ENCODE measurements at regions not wholly inside any gene's neighbourhood (a gene's known extent, or its start where the extent isn't known, plus 50 kb on each side); places are given as distances from the start of the nearest gene placed in this dataset.

- Histone ChIP-seq H2AFZ (ENCODE audit: low read depth, low read length, severe bottlenecking) (no peak overlapping the region), H4K20me1 (ENCODE audit: low read depth, low read length) (no peaks in the 10 kb centered on the region), H3F3A (ENCODE audit: insufficient read depth) (no peaks in the 10 kb centered on the region), H3K27ac (ENCODE audit: low read depth, low read length) (no peak overlapping the region), H3K4me2 (ENCODE audit: low read depth, low read length, poor library complexity, severe bottlenecking) (no peak overlapping the region), H3K79me2 (ENCODE audit: insufficient read depth, low read length) (no peaks in the 10 kb centered on the region), H3K9me2 (replicated peaks; ENCODE audit: insufficient read depth, low read length) (no peaks in the 10 kb centered on the region), H3K9ac (ENCODE audit: low read length) (no peak overlapping the region), H3K27me3 (ENCODE audit: low read length) (0 out of 2 replicates have a peak, but pooled peaks cover 3% of the 10 kb centered on the region), H3K9me3 (ENCODE audit: insufficient read depth, low read length) (no peaks in the 10 kb centered on the region), H3K36me3 (ENCODE audit: low read length) (no peaks in the 10 kb centered on the region), H3K4me3 (ENCODE audit: insufficient read depth, low read length, poor library complexity, severe bottlenecking) (no peak overlapping the region)
- TF ChIP-seq EZH2phosphoT487 (conservative IDR thresholded peaks at IDR 0.05; ENCODE audit: low read length) (no peak), CTCF (IDR thresholded peaks at IDR 0.05; ENCODE audit: insufficient read depth, low read length, poor library complexity, severe bottlenecking) (no peak)
These were observed 148.9 kb downstream of the BRD1 start for GRCh38 chr22:49678842-49679170.

DNA sequence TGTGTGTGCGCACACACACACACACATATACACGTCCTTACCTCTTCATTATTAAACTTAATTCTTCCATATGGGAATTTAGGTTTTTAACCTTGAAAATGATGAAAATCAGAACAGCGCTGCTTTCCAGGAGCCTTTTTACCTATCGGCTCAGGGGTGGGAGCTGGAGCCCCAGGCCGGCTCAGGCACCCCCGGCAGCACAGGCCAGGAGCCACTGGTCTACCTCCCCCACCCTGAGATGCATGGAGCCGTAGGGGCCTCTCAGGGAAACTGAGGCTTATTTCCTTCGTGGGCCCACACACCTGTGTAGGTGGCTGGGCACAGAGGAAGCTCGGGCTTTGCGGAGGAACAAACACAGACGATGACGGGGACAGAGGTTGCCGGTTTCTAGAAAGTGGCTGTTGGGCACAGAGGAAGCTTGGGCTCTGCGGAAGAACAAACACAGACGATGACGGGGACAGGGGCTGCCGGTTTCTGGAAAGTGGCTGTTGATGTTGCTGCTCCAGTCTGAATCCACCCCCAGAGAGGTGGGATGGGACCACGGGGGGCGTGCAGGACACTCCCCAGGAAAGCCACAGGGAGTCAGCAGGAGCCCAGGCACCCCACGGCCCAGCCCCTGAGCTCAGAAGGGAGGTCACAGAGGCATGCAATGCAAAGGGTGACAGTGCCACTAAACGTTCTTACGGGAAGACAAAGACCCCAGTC, 149.4 kb downstream of the BRD1 start:
- Histone ChIP-seq H2AFZ (ENCODE audit: low read depth, low read length, severe bottlenecking) (no peak overlapping the region), H3K27me3 (ENCODE audit: low read length) (0 out of 2 replicates have a peak, but pooled peaks cover 3% of the 10 kb centered on the region), H3F3A (ENCODE audit: insufficient read depth) (no peaks in the 10 kb centered on the region), H3K27ac (ENCODE audit: low read depth, low read length) (no peak overlapping the region), H3K79me2 (ENCODE audit: insufficient read depth, low read length) (no peaks in the 10 kb centered on the region), H3K4me3 (ENCODE audit: insufficient read depth, low read length, poor library complexity, severe bottlenecking) (no peak overlapping the region), H3K36me3 (ENCODE audit: low read length) (no peaks in the 10 kb centered on the region), H3K4me2 (ENCODE audit: low read depth, low read length, poor library complexity, severe bottlenecking) (no peak overlapping the region), H3K9me2 (replicated peaks; ENCODE audit: insufficient read depth, low read length) (no peaks in the 10 kb centered on the region), H4K20me1 (ENCODE audit: low read depth, low read length) (no peaks in the 10 kb centered on the region), H3K9ac (ENCODE audit: low read length) (no peak overlapping the region), H3K9me3 (ENCODE audit: insufficient read depth, low read length) (no peaks in the 10 kb centered on the region)
- no peak for TF ChIP-seq CTCF (IDR thresholded peaks at IDR 0.05; ENCODE audit: insufficient read depth, low read length, poor library complexity, severe bottlenecking)
- TF ChIP-seq EZH2phosphoT487 (conservative IDR thresholded peaks at IDR 0.05; ENCODE audit: low read length) = no peak

- Histone ChIP-seq H3K4me2 (ENCODE audit: low read depth, low read length, poor library complexity, severe bottlenecking) (no peak overlapping the region), H3K79me2 (ENCODE audit: insufficient read depth, low read length) (no peaks in the 10 kb centered on the region), H3K9me3 (ENCODE audit: insufficient read depth, low read length) (no peaks in the 10 kb centered on the region), H3K27ac (ENCODE audit: low read depth, low read length) (no peak overlapping the region), H3K36me3 (ENCODE audit: low read length) (no peaks in the 10 kb centered on the region), H2AFZ (ENCODE audit: low read depth, low read length, severe bottlenecking) (no peak overlapping the region), H3K4me3 (ENCODE audit: insufficient read depth, low read length, poor library complexity, severe bottlenecking) (no peak overlapping the region), H3F3A (ENCODE audit: insufficient read depth) (no peaks in the 10 kb centered on the region), H4K20me1 (ENCODE audit: low read depth, low read length) (no peaks in the 10 kb centered on the region), H3K27me3 (ENCODE audit: low read length) (0 out of 2 replicates have a peak, but pooled peaks cover 3% of the 10 kb centered on the region), H3K9me2 (replicated peaks; ENCODE audit: insufficient read depth, low read length) (no peaks in the 10 kb centered on the region), H3K9ac (ENCODE audit: low read length) (no peak overlapping the region)
- TF ChIP-seq CTCF (IDR thresholded peaks at IDR 0.05; ENCODE audit: insufficient read depth, low read length, poor library complexity, severe bottlenecking) = no peak
- no peak for TF ChIP-seq EZH2phosphoT487 (conservative IDR thresholded peaks at IDR 0.05; ENCODE audit: low read length)
These were observed 150.2 kb downstream of the BRD1 start for GRCh38 chr22:49677495-49677889.
